Uterus (tissue), 2 donors: ENCODE measurements at regions not wholly inside any gene's neighbourhood (a gene's known extent, or its start where the extent isn't known, plus 50 kb on each side); places are given as distances from the start of the nearest gene placed in this dataset.

Experiments used
- CTCF ChIP-seq, 4 experiments: fragments of 200-600 bp in 2 of 4; fragments of 450-650 bp in 2 of 4; sonication (generic) in 2 of 4; IDR thresholded peaks; one replicate each; pipeline ENCODE4 v1.5.1; 2016 to 2019; ENCODE audit warnings: antibody characterized with exemption in 4 of 4, mild to moderate bottlenecking in 2 of 4, moderate library complexity in 1 of 4
- POLR2A ChIP-seq, 2 donors: fragments of 450-650 bp; IDR thresholded peaks; one replicate each; pipeline ENCODE4 v1.6.1; 2016; ENCODE audit warnings: antibody characterized with exemption in 2 of 2, mild to moderate bottlenecking in 1 of 2, moderate library complexity in 1 of 2

- TF ChIP-seq CTCF (IDR thresholded peaks at IDR 0.05) (no peak), POLR2A (IDR thresholded peaks at IDR 0.05) (no peak)
Measured at GRCh38 chr20:53711333-53712211, 117.9 kb upstream of the ZNF217 start.
